ENCODE measurements at regions not wholly inside any gene's neighbourhood (a gene's known extent, or its start where the extent isn't known, plus 50 kb on each side); places are given as distances from the start of the nearest gene placed in this dataset.
A peak's percentile ranks its signal among the peaks of the same experiment; 100 is the strongest.

- Histone ChIP-seq H3K4me1 (no peaks in the 10 kb centered on the region), H3K36me3 (no peaks in the 10 kb centered on the region), H3K27ac (no peak overlapping the region), H3K27me3 (peaks cover 0 to 6% (median 0%) of the 10 kb centered on the region in 3 donors), H3K9me3 (no peaks in the 10 kb centered on the region), H3K4me3 (no peak overlapping the region)
- intact Hi-C loops (cut with DNase I; ENCODE audit: low total_unique reads) = no loop called here
- no peak for TF ChIP-seq POLR2AphosphoS5 (IDR thresholded peaks at IDR 0.05)
- WGBS, 5 donors = 63 to 79% (median 68%) methylated on average over 3 of the region's 3 CpGs
- DNase-seq = peak in 1 of 2 donors; percentile 1
Observed at GRCh38 chr2:220646424-220646823, 925.7 kb downstream of the EPHA4 start.

- Histone ChIP-seq H3K36me3 (no peaks in the 10 kb centered on the region), H3K4me3 (no peak overlapping the region), H3K27me3 (peaks cover 0 to 6% (median 0%) of the 10 kb centered on the region in 3 donors), H3K27ac (no peak overlapping the region), H3K4me1 (no peaks in the 10 kb centered on the region), H3K9me3 (no peaks in the 10 kb centered on the region)
- no peak for TF ChIP-seq POLR2A (IDR thresholded peaks at IDR 0.05)
- no peak for TF ChIP-seq CTCF (IDR thresholded peaks at IDR 0.05)
- TF ChIP-seq EP300 (IDR thresholded peaks at IDR 0.05) = no peak
- TF ChIP-seq POLR2AphosphoS5 (IDR thresholded peaks at IDR 0.05) = no peak
- intact Hi-C loops (cut with DNase I; ENCODE audit: low total_unique reads) = no loop called here
- DNase-seq = no peak
- 67 to 79% (median 76%) methylated on average over 2 of the region's 2 CpGs for WGBS, 5 donors
Observed at GRCh38 chr2:220648628-220649027, 923.5 kb downstream of the EPHA4 start.

- Histone ChIP-seq H3K4me3 (no peak overlapping the region), H3K4me1 (no peaks in the 10 kb centered on the region), H3K9me3 (no peaks in the 10 kb centered on the region), H3K27me3 (peaks cover 0 to 6% (median 0%) of the 10 kb centered on the region in 3 donors), H3K36me3 (no peaks in the 10 kb centered on the region), H3K27ac (no peak overlapping the region)
- no peak for DNase-seq
- 88 to 94% (median 91%) methylated on average over 2 of the region's 2 CpGs for WGBS, 5 donors
- intact Hi-C loops (cut with DNase I; ENCODE audit: low total_unique reads) = no loop called here
- TF ChIP-seq POLR2A (IDR thresholded peaks at IDR 0.05) (no peak), POLR2AphosphoS5 (IDR thresholded peaks at IDR 0.05) (no peak), EP300 (IDR thresholded peaks at IDR 0.05) (no peak), CTCF (IDR thresholded peaks at IDR 0.05) (no peak)
Observed at GRCh38 chr2:220653776-220654175, 918.3 kb downstream of the EPHA4 start.

- peaks cover 0 to 6% (median 0%) of the 10 kb centered on the region in 3 donors for H3K27me3 ChIP-seq
- H3K27ac ChIP-seq = no peak overlapping the region
- no peak overlapping the region for H3K4me3 ChIP-seq
- H3K36me3 ChIP-seq = no peaks in the 10 kb centered on the region
- H3K4me1 ChIP-seq = no peaks in the 10 kb centered on the region
- no peak for DNase-seq
- TF ChIP-seq POLR2A (IDR thresholded peaks at IDR 0.05) (no peak), POLR2AphosphoS5 (IDR thresholded peaks at IDR 0.05) (no peak), CTCF (IDR thresholded peaks at IDR 0.05) (no peak), EP300 (IDR thresholded peaks at IDR 0.05) (no peak)
- intact Hi-C loops (cut with DNase I; ENCODE audit: low total_unique reads) = no loop called here
- no peaks in the 10 kb centered on the region for H3K9me3 ChIP-seq
- WGBS, 5 donors = 74 to 83% (median 80%) methylated on average over 3 of the region's 3 CpGs
Observed at GRCh38 chr2:220654322-220654721, 917.8 kb downstream of the EPHA4 start.

GRCh38 chr2:220660277-220661145 lies 911.6 kb downstream of the EPHA4 start:
- no peak overlapping the region for H3K4me3 ChIP-seq
- WGBS, 5 donors = 41 to 55% (median 48%) methylated on average over 4 of the region's 4 CpGs
- TF ChIP-seq CTCF (IDR thresholded peaks at IDR 0.05) = no peak
- TF ChIP-seq POLR2A (IDR thresholded peaks at IDR 0.05) = no peak
- TF ChIP-seq POLR2AphosphoS5 (IDR thresholded peaks at IDR 0.05) = no peak
- no peak for TF ChIP-seq EP300 (IDR thresholded peaks at IDR 0.05)
- H3K27ac ChIP-seq = no peak overlapping the region
- DNase-seq = peak in 1 of 2 donors; percentile 61
- no peaks in the 10 kb centered on the region for H3K27me3 ChIP-seq
- no peaks in the 10 kb centered on the region for H3K36me3 ChIP-seq
- intact Hi-C loops (cut with DNase I; ENCODE audit: low total_unique reads) = no loop called here
- no peaks in the 10 kb centered on the region for H3K4me1 ChIP-seq
- H3K9me3 ChIP-seq = no peaks in the 10 kb centered on the region
